GM12878 (cell line): ENCODE measurements at regions not wholly inside any gene's neighbourhood (a gene's known extent, or its start where the extent isn't known, plus 50 kb on each side); places are given as distances from the start of the nearest gene placed in this dataset.

Experiments
- ATF7 ChIP-seq: fragments of 450-650 bp; IDR thresholded peaks from 2 replicates; pipeline ENCODE4 v1.6.1; 2016; ENCODE audit warnings: low read depth, mild to moderate bottlenecking
- BMI1 ChIP-seq: fragments of 450-650 bp; IDR thresholded peaks from 2 replicates; pipeline ENCODE4 v1.6.1; 2016; ENCODE audit warnings: mild to moderate bottlenecking, moderate library complexity, borderline replicate concordance
- EED ChIP-seq: sonication (generic); IDR thresholded peaks from 2 replicates; pipeline ENCODE4 v1.6.1; 2016; ENCODE audit warnings: antibody characterized with exemption, low read depth
- EP300 ChIP-seq, 2 experiments: fragments of 150-350 bp in 1 of 2; IDR thresholded peaks; 2 replicates each; pipeline ENCODE4 v1.6.1; 2011 to 2012; ENCODE audit warnings: low read depth in 2 of 2, low read length in 2 of 2, borderline replicate concordance in 1 of 2, improper control_type of control experiment in 1 of 2, inconsistent platforms in 1 of 2; ENCODE audit not compliant: control insufficient read depth in 1 of 2
- ETV6 ChIP-seq, 2 experiments: fragments of 450-650 bp in 1 of 2; IDR thresholded peaks in 1 of 2; conservative IDR thresholded peaks in 1 of 2; 2 replicates each; pipeline ENCODE4 v1.6.1; 2014; ENCODE audit warnings: antibody characterized with exemption in 1 of 2, borderline replicate concordance in 1 of 2, low read depth in 1 of 2, mild to moderate bottlenecking in 1 of 2, moderate library complexity in 1 of 2
- FOS ChIP-seq: IDR thresholded peaks from 3 replicates; pipeline ENCODE4 v1.6.1; 2011; ENCODE audit warnings: borderline replicate concordance; ENCODE audit not compliant: insufficient read length; ENCODE audit errors: extremely low read depth
- IKZF1 ChIP-seq: fragments of 450-650 bp; conservative IDR thresholded peaks from 2 replicates; pipeline ENCODE4 v1.6.1; 2017; ENCODE audit warnings: antibody characterized with exemption, mild to moderate bottlenecking
- MTA2 ChIP-seq: fragments of 450-650 bp; IDR thresholded peaks from 2 replicates; pipeline ENCODE4 v1.6.1; 2016; ENCODE audit warnings: low read depth, mild to moderate bottlenecking, moderate library complexity
- MTA3 ChIP-seq: IDR thresholded peaks from 2 replicates; pipeline ENCODE4 v1.6.1; 2012; ENCODE audit warnings: low read length, inconsistent platforms, borderline replicate concordance
- SKIL ChIP-seq: fragments of 450-650 bp; IDR thresholded peaks from 2 replicates; pipeline ENCODE4 v1.6.1; 2017; ENCODE audit warnings: mild to moderate bottlenecking, low read depth, inconsistent platforms; ENCODE audit not compliant: poor library complexity, severe bottlenecking
- TBL1XR1 ChIP-seq: IDR thresholded peaks from 2 replicates; pipeline ENCODE4 v1.6.1; 2012; ENCODE audit warnings: low read depth, low read length, improper control_type of control experiment
- ZNF24 ChIP-seq: fragments of 450-650 bp; IDR thresholded peaks from 2 replicates; pipeline ENCODE4 v1.6.1; 2017; ENCODE audit warnings: antibody characterized with exemption, mild to moderate bottlenecking
- TF ChIP-seq, protein P1 (sequence below): fragments of 150-350 bp; IDR thresholded peaks from 2 replicates; pipeline ENCODE4 v1.6.1; 2016; ENCODE audit warnings: low read depth, low read length

- TF ChIP-seq BMI1 (peak; percentile 57; the same call in 1 of the 2 replicates), SKIL (peak; percentile 66), IKZF1 (peak; percentile 73), EP300 (IDR thresholded peaks at IDR 0.05; ENCODE audit: borderline replicate concordance in 1 of 2, control insufficient read depth in 1 of 2, low read depth in 2 of 2, low read length in 2 of 2) (peak; percentile 39 to 56; a peak in 1 of 4 replicates), MTA3 (no peak), EED (no peak), MTA2 (peak; percentile 99), FOS (no peak), ZNF24 (peak; percentile 23; the same call in 1 of the 2 replicates), TBL1XR1 (0 out of 2 replicates have a peak, but pooled peaks have one; percentile 57), ETV6 (conservative IDR thresholded peaks at IDR 0.05 in 1 of 2, IDR thresholded peaks at IDR 0.05 in 1 of 2; ENCODE audit: borderline replicate concordance in 1 of 2, low read depth in 1 of 2) (no peak), ATF7 (peak; percentile 70; the same call in 1 of the 2 replicates)
- TF ChIP-seq, protein P1, sequence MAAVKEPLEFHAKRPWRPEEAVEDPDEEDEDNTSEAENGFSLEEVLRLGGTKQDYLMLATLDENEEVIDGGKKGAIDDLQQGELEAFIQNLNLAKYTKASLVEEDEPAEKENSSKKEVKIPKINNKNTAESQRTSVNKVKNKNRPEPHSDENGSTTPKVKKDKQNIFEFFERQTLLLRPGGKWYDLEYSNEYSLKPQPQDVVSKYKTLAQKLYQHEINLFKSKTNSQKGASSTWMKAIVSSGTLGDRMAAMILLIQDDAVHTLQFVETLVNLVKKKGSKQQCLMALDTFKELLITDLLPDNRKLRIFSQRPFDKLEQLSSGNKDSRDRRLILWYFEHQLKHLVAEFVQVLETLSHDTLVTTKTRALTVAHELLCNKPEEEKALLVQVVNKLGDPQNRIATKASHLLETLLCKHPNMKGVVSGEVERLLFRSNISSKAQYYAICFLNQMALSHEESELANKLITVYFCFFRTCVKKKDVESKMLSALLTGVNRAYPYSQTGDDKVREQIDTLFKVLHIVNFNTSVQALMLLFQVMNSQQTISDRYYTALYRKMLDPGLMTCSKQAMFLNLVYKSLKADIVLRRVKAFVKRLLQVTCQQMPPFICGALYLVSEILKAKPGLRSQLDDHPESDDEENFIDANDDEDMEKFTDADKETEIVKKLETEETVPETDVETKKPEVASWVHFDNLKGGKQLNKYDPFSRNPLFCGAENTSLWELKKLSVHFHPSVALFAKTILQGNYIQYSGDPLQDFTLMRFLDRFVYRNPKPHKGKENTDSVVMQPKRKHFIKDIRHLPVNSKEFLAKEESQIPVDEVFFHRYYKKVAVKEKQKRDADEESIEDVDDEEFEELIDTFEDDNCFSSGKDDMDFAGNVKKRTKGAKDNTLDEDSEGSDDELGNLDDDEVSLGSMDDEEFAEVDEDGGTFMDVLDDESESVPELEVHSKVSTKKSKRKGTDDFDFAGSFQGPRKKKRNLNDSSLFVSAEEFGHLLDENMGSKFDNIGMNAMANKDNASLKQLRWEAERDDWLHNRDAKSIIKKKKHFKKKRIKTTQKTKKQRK = no peak
Measured at GRCh38 chr10:53013201-53013810, 240.7 kb upstream of the MBL2 start (continued).
